ENCODE measurements at regions not wholly inside any gene's neighbourhood (a gene's known extent, or its start where the extent isn't known, plus 50 kb on each side); places are given as distances from the start of the nearest gene placed in this dataset.

DNA sequence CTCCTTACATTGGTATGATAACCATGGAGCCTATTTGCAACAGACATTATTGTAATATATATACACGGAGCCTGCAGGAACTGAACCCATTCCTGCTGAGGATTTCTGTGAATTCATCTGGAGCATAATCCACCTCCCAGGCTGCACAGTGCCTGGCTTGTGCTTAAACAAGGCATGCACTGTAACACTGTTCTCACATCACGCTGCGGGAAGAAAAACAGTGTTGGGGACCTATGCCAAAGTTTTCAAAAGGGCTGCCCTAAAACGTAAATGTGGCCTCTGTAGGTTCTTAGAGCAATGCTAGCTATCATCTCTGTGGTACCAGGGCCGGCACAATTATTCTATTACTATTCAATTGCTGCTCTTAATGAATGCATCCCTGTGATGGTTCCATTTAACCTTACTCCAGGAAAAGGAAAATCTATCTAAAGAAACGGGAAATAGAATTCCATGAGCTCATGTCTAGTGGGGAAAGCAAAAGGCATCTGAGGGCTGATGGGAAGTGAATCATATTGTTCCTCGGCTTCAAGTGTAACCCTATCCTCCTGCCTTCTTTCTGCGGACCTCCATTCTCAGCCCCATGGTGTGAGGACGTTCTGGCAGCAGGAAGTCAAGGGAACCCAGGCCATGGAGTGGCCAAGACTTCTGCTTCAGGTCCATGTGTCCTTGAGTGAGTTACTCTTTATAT lies 525.5 kb downstream of the SOX6 start:
- H3K27ac ChIP-seq: no peak overlapping the region
- TF ChIP-seq, protein P1, sequence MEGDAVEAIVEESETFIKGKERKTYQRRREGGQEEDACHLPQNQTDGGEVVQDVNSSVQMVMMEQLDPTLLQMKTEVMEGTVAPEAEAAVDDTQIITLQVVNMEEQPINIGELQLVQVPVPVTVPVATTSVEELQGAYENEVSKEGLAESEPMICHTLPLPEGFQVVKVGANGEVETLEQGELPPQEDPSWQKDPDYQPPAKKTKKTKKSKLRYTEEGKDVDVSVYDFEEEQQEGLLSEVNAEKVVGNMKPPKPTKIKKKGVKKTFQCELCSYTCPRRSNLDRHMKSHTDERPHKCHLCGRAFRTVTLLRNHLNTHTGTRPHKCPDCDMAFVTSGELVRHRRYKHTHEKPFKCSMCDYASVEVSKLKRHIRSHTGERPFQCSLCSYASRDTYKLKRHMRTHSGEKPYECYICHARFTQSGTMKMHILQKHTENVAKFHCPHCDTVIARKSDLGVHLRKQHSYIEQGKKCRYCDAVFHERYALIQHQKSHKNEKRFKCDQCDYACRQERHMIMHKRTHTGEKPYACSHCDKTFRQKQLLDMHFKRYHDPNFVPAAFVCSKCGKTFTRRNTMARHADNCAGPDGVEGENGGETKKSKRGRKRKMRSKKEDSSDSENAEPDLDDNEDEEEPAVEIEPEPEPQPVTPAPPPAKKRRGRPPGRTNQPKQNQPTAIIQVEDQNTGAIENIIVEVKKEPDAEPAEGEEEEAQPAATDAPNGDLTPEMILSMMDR (conservative IDR thresholded peaks at IDR 0.05; ENCODE audit: low read depth): no peak
- POLR2A ChIA-PET (ENCODE audit: low non-redundant PET): no interaction called here
- CTCF ChIA-PET: no interaction called here
- no peak for DNase-seq (ENCODE audit: low spot score)

DNA sequence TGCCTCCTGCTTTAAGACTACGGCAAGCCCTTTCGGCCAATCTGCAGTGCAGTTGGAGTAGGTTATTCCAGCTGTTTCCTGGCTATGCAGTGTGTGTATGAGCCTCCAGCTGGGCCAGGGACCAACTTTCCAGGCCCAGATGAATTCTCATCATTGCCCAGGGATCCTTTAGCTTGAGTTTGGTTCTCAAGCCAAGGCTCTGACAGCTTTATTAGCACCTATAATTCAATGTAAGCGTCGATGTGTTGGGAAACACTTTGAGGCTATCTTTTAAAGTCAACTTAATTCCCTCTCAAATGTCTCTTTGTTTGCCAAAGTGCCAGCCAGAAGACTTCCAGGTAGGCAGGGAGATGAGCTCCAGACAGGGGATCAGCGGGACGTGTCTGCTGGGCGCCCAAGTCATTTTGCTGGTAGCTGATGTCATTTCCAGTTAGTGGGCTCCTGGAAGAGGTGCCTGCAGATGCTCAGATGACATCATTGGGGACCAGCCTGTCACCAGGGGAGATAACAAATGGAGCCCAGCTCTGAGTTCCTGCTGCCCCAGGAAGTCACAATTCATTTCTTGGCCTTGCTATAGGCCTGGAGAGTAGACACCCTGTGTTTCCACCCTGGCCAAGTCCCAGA lies 520.4 kb downstream of the SOX6 start:
- ChIA-PET POLR2A (ENCODE audit: low non-redundant PET) (no interaction called here), CTCF (interaction anchor here (0.9 kb wide), 1 partner anchor 42 kb away, joined by 4 read pairs; no protein-coding TSS in a partner anchor)
- H3K27ac ChIP-seq: no peak overlapping the region
- no peak for DNase-seq (ENCODE audit: low spot score)
- TF ChIP-seq, protein P1 (conservative IDR thresholded peaks at IDR 0.05; ENCODE audit: low read depth): no peak

DNA sequence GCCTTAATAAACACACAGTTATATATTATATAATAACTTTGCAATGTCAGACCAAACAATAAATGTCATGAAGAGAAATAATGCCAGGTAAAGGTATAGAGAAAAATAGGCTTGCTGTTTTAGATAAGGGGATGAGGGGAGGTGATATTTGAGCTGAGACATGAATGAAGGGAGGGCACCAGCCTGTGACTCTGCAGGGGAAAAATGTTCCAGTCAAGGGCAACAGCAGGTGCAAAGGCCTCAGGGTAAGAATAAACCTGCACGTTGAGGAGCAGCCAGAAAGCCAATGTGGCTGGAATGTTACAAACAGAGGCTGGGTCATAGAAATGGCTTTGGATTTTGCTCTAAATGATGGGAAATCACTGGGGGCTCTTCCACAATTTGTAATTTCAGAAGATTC lies 519.6 kb downstream of the SOX6 start:
- TF ChIP-seq, protein P1 (conservative IDR thresholded peaks at IDR 0.05; ENCODE audit: low read depth): no peak
- ChIA-PET POLR2A (ENCODE audit: low non-redundant PET) (no interaction called here), CTCF (no interaction called here)
- no peak overlapping the region for H3K27ac ChIP-seq
- no peak for DNase-seq (ENCODE audit: low spot score)

DNA sequence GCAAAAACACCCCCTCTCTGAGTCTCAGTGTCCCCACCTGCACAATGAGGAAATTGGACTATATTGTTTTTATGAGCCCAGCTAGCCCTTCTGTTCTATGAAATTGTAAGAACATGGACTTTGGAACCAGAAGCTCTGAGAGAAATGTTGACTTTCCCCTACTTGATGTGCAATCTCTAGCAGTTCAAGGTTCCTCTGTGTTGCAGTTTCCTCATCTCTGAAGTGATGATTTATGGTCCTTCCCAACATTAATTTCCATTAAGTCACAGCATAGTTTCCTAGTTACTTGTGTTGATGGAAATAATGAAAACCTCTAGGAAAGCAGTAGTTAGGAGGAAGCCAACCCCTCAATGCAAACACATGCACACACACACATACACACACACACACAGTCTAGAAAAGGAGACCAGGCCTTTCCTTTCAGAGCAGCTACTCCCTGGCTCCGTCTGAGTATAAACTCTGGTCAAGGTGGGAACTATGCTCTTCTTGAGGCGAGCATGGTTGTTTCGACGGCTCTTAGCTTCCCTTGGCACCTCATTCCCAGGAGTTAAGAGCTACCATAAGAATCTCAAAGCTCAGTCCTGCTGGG lies 518.4 kb downstream of the SOX6 start:
- ChIA-PET POLR2A (ENCODE audit: low non-redundant PET) (no interaction called here), CTCF (interaction anchor here (0.5 kb wide), 1 partner anchor 472 kb away, joined by 3 read pairs; no protein-coding TSS in a partner anchor)
- TF ChIP-seq, protein P1 (conservative IDR thresholded peaks at IDR 0.05; ENCODE audit: low read depth): no peak

DNA sequence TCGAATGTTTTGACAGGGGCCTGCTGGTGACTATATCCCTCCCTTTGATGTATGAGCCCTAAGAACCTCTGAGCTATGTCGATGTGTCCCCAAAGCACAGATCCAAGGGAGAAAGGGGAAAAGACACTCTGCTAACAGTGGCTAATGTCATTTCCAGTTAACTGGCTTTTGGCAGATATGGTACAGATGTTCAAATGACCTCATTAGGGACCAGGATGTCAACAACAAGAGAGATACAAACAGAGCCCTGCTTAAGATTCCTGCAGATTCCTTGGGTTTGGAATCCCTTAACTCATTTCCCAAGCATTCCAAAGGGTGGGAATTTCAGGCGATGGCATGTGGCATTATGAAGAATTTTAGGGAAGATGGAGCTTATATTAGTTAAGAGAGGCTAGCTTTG lies 517.3 kb downstream of the SOX6 start:
- ChIA-PET POLR2A (ENCODE audit: low non-redundant PET) (no interaction called here), CTCF (no interaction called here)
- DNase-seq (ENCODE audit: low spot score): no peak
- no peak overlapping the region for H3K27ac ChIP-seq
- TF ChIP-seq, protein P1 (conservative IDR thresholded peaks at IDR 0.05; ENCODE audit: low read depth): no peak

More for the DNA sequence above, 518.4 kb downstream of the SOX6 start:
- H3K27ac ChIP-seq: no peak overlapping the region
- no peak for DNase-seq (ENCODE audit: low spot score)

DNA sequence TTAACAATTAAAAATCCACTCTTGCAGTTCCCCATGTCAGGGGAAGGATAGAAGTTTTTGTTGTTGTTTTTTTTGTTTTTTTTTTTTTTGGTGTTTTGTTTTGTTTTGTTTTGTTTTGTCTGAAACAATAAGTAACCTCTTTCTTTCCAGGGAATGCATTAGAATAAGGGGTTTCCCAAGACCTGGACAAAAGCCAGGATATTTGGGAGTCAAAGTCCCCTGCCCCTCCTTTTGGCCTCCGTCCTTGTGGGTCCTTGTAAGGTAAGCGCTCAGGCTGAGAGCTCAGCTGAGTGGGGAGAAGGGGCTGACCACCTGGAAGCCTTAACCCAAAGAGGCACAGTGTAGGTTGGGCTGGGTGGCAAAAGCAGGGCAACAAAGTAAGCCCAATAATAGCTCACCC lies 515.4 kb downstream of the SOX6 start:
- no peak for DNase-seq (ENCODE audit: low spot score)
- POLR2A ChIA-PET (ENCODE audit: low non-redundant PET): no interaction called here
- H3K27ac ChIP-seq: no peak overlapping the region
- CTCF ChIA-PET: no interaction called here
- TF ChIP-seq, protein P1 (conservative IDR thresholded peaks at IDR 0.05; ENCODE audit: low read depth): no peak

Data from RWPE1 (cell line).